Stimulated activated naive CD8-positive, alpha-beta T cell treated with anti-CD3 and anti-CD28 coated beads, Interleukin-15, Interleukin-2, amounts not matched to agents 100 U/mL and 50 U/mL, for 24 hours (primary cell): ENCODE measurements at regions not wholly inside any gene's neighbourhood (a gene's known extent, or its start where the extent isn't known, plus 50 kb on each side); places are given as distances from the start of the nearest gene placed in this dataset.

Experiments
- ATAC-seq: fragments of 150-1000 bp; cut with Tn5 transposase; one replicate; pipeline ENCODE4 v1.10.0; 2021
- DNase-seq: peaks from one replicate; pipeline ENCODE4 v3.0.0; 2021

GRCh38 chr9:105861972-105862371 lies 167.6 kb downstream of the TMEM38B start:
- ATAC-seq (no peak), DNase-seq (no peak)

DNA sequence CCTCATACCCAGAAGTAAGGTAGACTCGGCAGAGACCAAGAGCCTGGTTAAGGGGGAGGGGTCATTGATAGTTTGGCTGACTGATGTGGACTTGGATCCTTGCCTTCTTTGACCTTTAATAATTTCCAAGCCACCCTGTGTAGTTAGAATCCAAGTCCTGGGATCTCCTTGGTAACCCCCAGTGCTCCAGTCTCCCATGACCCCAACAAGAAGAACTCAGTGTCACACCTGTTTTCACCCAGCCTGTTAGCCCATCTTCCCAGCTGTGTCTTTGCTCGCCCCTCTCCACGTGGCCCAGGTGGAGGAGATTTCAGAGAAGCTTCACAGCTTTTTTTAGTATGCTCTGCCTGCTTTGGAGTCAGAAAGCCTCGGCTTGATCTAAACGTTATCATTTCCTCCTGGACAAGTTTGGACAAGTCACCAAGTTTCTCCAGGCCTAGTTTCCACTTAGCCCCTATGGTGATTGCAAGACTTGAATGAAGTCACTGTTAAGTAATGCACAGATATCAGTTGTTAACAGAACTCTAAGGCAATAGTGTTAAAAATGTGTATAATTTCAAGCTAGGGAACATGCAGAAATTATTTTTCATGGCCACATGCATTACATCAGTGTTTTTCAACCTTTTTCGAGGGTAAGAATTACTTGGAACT lies 170.0 kb downstream of the TMEM38B start:
- DNase-seq (no peak), ATAC-seq (no peak)

DNA sequence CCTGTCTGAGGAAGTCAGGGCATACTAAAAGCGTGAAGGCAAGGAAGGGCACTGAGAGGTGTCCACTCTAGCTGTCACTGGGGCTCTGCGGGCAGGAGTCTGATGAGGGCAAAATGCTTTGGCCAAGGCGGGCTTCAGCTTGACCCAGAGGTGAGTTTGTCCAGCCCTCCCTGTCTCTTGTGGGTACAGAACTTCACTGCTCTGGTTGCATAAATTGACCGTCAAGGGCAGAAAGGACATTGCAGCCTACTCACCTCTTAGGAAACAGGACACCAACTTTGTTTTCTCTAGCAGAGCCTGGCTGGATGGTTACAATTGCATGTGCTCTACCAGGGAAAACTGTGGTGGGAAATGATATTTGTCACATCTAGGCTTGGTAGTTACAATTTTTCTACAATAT lies 170.9 kb downstream of the TMEM38B start:
- DNase-seq (no peak), ATAC-seq (no peak)

GRCh38 chr9:105871540-105871939 lies 177.2 kb downstream of the TMEM38B start:
- DNase-seq (no peak), ATAC-seq (no peak)

DNA sequence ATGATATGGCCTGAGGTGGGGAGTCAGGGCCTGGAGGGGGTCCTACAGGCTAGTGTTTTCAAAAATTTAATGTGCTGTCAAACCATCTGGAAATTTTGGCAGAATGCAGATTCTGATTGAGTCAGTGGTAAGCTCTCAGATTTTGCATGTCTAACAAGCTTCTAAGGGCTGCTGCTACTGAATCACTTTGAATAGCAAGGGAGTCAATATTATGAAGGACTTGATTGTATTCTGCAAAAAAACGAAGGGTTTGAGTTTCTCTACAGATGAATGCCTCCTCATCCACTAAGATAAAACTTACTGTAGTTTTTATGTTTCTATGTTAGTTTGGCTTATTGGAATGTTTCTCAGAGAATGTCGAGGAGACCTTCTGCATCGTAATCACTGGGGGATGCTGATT lies 179.5 kb downstream of the TMEM38B start:
- no peak for ATAC-seq
- DNase-seq: no peak

- no peak for ATAC-seq
Measured at GRCh38 chr9:105877721-105878120, 183.4 kb downstream of the TMEM38B start.

GRCh38 chr9:105879181-105879580 lies 184.8 kb downstream of the TMEM38B start:
- no peak for DNase-seq
- no peak for ATAC-seq

More at GRCh38 chr9:105877721-105878120, 183.4 kb downstream of the TMEM38B start:
- DNase-seq: no peak

GRCh38 chr9:105880517-105880916 lies 186.2 kb downstream of the TMEM38B start:
- ATAC-seq (no peak), DNase-seq (no peak)

- DNase-seq (no peak), ATAC-seq (no peak)
Measured at GRCh38 chr9:105881021-105881420, 186.7 kb downstream of the TMEM38B start.

DNA sequence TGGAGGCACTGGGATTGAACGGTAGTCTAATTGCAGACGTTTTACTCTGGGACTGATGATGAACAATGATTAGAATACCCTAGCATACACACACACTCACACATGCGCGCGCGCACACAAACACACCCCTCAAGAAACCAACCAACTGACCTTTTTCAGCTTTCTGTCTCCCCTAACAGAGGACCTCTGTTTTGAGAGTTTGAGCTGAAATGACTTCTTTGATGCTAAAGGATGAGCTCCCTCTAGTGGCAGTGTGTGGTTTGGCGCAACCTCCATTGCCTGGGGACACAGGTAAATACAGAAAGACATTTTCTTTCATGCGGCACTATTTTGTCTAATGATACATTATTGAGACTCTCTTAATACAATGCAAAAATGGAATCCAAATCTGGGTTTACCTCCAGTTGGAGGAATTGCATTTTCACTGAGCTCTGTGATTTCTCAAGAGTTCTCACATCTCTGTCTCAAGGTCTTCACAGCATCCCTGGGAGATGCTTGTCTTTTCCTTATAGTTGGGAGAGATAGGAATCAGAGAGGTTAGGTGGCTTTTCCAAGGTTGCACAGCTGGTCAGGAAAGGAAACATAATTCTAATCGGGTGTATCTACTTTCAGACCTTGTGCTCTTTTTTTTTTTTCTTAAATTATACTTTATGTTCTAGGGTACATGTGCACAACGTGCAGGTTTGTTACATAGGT lies 187.5 kb downstream of the TMEM38B start:
- ATAC-seq: peak; percentile 61

DNA sequence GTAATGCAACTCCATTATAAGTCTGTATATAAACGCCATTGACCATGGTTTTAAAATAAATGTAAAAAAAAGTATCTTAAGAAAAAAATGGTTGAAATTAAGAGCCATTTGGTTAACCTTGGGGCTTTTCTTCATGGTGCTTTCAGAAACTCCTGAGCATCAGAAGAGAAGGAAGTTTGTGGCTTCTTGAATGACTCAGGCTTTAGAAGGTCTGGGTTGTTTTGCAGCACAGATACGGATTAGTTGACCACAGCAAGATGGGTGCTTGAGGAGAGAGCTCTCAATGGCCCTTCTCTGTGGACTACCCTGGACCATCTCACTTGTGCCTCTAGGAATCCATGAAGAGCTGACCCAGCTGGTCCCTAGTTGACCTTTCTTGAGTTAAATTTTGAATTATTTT lies 189.5 kb downstream of the TMEM38B start:
- ATAC-seq: peak; percentile 46
- no peak for DNase-seq

More for the DNA sequence above, 187.5 kb downstream of the TMEM38B start:
- DNase-seq: peak; percentile 70

- ATAC-seq (no peak), DNase-seq (no peak)
Measured at GRCh38 chr9:105884416-105884815, 190.1 kb downstream of the TMEM38B start.

DNA sequence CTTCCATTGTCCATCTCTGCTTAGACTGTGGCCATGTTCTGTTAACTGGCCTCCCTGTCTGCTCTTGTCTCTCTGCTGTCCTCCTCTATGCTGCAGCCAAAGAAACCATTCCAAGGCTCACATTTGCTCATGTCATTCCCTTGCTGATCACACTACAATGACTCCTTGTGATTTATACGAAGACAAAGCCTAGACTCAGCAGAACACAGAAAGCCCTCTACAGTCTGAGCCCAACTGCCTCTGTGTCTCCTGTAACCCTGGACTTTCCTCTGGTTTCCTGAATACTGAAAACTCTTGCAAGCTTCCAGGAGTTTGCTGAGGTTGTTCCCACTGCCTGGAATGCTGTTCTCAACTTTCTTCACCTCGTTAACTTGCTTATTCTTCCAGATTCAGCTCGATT lies 191.8 kb downstream of the TMEM38B start:
- DNase-seq: no peak
- ATAC-seq: no peak

- ATAC-seq: no peak
Measured at GRCh38 chr9:105887679-105888078, 193.3 kb downstream of the TMEM38B start.

DNA sequence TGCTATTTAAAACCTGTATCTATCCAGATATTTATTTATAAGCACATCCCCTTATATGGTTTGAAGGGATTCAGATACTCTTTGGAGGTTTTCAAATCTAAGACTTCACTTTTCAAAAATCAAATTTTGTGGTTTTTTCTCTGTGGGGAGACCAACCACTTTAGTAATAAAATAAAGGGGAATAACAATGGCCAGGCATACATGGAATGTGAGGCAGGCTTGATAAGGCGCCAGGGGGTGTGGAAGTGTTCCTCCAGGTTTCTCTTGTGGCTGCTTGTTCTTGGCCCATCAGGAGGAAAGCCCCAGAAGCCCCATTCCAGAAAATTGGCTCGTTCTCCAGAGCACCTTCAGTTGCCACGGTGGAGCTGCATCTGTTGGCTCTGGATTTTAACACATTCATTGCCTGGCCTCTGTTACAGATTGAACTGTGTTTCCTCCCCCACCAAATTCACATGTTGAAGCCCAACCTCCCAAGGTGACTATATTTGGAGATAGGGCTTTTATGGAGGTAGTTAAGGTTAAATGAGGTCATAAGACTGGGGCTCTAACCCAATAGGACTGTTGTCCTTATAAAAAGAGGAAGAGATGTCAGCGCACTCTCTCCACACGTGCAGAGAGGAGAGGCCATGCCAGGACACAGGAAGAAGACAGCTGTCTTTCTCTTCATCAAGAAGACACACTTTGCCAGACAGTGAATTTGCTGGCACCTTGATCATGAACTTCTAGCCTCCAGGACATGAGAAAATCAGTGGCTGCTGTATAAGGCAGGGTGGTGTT lies 195.9 kb downstream of the TMEM38B start:
- DNase-seq: no peak
- ATAC-seq: no peak

More at GRCh38 chr9:105887679-105888078, 193.3 kb downstream of the TMEM38B start:
- no peak for DNase-seq

DNA sequence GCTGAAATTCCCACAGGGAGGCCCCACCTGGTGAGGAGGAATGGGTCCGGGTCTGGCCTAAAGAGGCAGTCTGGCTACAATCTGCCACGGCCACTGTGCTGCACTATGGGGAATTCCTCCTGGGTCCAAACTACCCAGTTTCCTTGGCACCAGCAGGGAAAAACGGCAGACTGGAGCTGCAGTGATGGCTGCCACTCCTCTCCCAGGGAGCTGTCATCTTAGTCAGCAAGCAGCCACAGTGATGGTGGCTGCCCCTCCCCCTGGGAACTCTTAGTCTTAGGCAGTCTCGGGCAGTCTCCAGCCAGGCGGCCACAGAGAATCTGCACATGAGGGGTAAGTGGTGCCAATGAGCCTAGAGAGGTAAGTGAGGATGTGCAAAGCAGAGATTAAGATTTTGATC lies 205.8 kb downstream of the TMEM38B start:
- no peak for DNase-seq
- no peak for ATAC-seq

DNA sequence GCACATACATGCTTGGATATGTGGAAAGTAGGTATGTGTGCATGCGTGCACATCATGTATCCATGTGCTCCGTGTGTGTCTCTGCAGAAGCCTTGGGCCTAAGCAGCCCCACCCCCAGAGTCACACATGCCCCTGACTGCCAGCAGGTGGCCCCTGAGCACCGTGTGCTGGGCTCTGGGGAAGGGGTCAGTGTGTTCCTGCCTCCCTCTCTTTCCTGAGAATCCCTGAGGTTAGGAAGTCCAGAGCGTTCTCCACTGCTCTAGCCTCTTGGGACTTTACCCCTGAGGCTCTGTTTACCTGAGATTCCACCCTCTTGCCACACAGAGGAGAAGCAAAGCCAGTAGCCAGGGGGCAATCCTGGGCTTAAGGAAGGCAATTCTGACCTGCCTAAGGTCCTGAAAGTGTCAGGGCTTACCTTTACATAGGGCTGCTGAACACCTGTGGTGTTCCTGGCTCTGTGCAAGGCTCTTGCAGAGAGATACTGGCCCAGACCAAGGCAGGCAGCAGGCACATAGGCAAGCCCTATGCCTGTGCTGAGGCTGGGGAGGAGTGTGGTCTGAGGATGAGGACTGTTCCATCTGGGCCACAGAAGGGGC lies 207.3 kb downstream of the TMEM38B start:
- DNase-seq (peak; percentile 20), ATAC-seq (peak; percentile 46)

DNA sequence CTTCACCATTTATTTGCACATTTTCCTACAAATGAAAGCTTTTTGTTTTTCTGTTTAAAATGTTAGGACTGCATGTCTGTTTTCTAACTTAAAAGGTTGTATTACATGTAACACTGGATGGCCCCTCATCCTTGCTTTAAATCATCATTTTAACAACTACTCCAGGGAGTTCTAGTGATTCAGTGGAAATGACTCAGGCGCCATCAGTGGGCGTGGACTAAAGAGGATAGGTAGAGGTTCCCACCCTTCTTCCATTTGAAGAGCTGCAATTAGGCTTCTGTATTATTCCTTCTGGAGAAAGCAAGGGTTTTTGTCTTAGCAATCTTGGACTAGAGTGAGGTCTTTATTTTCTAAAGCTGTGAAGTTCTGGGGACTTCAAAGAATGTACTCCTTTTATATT lies 213.7 kb downstream of the TMEM38B start:
- ATAC-seq (no peak), DNase-seq (no peak)

DNA sequence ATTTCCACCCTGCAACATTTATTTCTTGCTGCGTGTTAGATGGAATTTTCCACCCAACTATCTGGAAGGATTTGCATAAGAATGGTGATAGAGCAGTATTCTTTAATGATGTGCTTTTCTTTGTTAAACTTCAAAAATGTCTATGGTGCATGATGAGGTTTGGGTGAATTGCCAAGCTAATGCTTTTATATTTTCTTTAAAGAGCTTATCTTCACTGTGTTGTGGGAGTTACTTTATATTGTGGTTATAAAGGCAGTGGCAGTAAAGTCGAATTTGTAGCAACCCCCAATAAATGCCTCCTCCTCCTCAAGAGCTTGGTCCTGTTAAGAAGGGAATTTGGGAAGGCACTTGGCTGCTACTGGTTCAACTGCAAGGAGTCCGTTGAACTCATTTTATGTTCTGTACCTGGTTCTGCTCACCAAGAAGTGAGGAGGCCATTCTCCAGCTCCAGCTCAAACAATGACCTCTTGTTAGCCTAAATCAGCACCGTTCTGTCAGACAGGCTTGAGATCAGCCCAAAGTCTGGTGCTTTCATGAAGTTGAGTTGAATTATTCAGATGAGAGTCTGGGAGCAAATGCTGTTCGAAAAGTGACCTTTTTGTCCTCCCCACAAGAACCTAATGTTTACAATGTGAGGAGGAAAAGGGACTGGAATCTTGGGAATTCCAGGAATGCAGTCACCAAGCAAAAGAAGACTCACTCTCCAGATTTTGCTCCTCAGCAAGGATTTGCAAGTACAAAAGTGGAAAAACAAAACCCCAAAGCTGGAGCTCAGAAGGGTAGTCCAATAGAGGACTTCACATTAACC lies 217.0 kb downstream of the TMEM38B start:
- ATAC-seq (no peak), DNase-seq (no peak)

GRCh38 chr9:105912157-105912862 lies 218.0 kb downstream of the TMEM38B start:
- ATAC-seq (no peak), DNase-seq (no peak)

GRCh38 chr9:105912863-105913516 lies 218.6 kb downstream of the TMEM38B start:
- DNase-seq (no peak), ATAC-seq (no peak)
